ENCODE measurements at regions not wholly inside any gene's neighbourhood (a gene's known extent, or its start where the extent isn't known, plus 50 kb on each side); places are given as distances from the start of the nearest gene placed in this dataset.

DNA sequence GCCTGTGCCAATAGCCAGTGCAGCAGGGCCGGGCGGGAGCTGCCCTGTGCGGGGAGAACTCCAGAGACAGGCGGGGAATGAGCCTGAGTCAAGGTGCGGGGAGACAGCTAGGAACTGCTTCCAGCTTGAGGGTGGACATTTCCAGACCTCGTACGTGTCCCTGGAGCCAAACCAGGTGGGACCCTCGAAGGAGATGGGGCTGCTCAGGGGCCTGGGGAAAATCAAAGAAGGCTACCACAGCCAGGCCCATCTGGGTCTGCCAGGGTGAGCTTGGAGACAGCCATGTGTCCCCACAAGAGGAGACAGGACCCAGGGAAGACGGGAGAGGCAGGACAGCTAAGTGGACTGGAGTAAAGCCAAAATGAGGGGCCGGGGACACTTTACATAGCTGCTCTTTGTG is 504.9 kb upstream of the MGMT start:
- no peak for TF ChIP-seq TSC22D2 (CRISPR knock-in tag; IDR thresholded peaks at IDR 0.05; ENCODE audit: borderline replicate concordance)
- no peak for TF ChIP-seq EP300 (IDR thresholded peaks at IDR 0.05; ENCODE audit: low read depth in 2 of 2, low read length in 2 of 2)
- no peak for TF ChIP-seq EP300 (CRISPR knock-in tag; IDR thresholded peaks at IDR 0.05; ENCODE audit: borderline replicate concordance)
- no peak for TF ChIP-seq GTF3A (CRISPR knock-in tag; conservative IDR thresholded peaks at IDR 0.05)
- TF ChIP-seq STAT6 (CRISPR knock-in tag; IDR thresholded peaks at IDR 0.05; ENCODE audit: borderline replicate concordance): no peak
- TF ChIP-seq CC2D1A (CRISPR knock-in tag; IDR thresholded peaks at IDR 0.05): no peak
- TF ChIP-seq CEBPB (IDR thresholded peaks at IDR 0.05; ENCODE audit: borderline replicate concordance, low read depth, low read length): no peak
- no peak for TF ChIP-seq RARA (CRISPR knock-in tag; IDR thresholded peaks at IDR 0.05)
- TF ChIP-seq FOXM1 (CRISPR knock-in tag; IDR thresholded peaks at IDR 0.05): no peak
- TF ChIP-seq CREM (IDR thresholded peaks at IDR 0.05): no peak
- TF ChIP-seq CREM (CRISPR knock-in tag; IDR thresholded peaks at IDR 0.05): no peak
- TF ChIP-seq NONO (IDR thresholded peaks at IDR 0.05): no peak
- no peak for TF ChIP-seq NONO (CRISPR knock-in tag; conservative IDR thresholded peaks at IDR 0.05)
- TF ChIP-seq, protein P1, sequence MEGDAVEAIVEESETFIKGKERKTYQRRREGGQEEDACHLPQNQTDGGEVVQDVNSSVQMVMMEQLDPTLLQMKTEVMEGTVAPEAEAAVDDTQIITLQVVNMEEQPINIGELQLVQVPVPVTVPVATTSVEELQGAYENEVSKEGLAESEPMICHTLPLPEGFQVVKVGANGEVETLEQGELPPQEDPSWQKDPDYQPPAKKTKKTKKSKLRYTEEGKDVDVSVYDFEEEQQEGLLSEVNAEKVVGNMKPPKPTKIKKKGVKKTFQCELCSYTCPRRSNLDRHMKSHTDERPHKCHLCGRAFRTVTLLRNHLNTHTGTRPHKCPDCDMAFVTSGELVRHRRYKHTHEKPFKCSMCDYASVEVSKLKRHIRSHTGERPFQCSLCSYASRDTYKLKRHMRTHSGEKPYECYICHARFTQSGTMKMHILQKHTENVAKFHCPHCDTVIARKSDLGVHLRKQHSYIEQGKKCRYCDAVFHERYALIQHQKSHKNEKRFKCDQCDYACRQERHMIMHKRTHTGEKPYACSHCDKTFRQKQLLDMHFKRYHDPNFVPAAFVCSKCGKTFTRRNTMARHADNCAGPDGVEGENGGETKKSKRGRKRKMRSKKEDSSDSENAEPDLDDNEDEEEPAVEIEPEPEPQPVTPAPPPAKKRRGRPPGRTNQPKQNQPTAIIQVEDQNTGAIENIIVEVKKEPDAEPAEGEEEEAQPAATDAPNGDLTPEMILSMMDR (CRISPR knock-in tag; IDR thresholded peaks at IDR 0.05): no peak
- no peak for TF ChIP-seq ZFP62 (CRISPR knock-in tag; IDR thresholded peaks at IDR 0.05)
- no peak for TF ChIP-seq SUZ12 (IDR thresholded peaks at IDR 0.05; ENCODE audit: low read depth, low read length)

Data from HepG2 (cell line).